ENCODE measurements at regions not wholly inside any gene's neighbourhood (a gene's known extent, or its start where the extent isn't known, plus 50 kb on each side); places are given as distances from the start of the nearest gene placed in this dataset.

DNA sequence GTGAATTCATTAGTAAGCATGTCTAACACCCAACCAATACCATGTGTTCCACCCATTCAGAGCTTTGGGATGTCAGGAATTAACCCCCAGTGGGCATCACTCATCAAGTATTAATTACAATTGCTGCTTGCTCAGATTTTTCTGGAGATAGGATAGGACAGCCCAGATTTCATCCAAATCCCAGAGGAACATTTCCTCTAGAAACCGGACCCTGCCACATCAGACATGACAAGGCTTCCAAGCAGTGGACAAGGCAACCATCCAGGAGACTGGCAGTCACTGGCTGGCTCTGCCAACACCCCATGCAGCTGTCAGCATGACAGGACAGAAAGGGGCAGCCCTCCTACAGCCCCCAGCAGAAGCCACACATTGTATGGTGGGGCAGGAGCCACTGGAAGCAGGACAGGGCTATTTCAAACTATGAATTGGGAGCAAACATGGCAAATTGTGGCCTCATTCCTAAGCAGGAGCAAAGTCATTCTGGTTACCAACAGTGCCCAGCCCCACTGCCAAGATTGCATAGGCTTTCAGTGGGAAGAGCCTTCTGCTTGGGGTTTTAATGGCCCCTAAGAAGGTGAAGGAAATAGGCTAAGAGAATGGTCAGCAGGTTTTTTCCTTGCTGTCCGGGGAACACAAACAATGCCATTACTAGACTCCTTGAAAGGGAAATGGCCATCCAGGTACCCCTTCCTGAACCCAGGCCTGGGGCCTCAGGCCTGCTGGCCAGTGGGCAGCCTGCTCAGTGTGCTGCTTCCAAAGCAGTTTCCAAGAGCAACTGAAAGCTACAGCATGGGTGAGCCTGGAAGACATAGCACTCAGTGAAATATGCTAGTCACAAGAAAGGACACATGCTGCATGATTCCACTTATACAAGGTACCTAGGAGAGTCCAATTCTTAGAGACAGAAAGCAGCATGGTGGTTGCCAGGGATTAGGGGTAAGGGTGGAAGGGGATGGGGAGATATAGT is 294.7 kb upstream of the SLC30A5 start:
- Histone ChIP-seq H3K9ac (ENCODE audit: low read length) (no peak overlapping the region), H3K4me3 (ENCODE audit: low read depth, low read length, poor library complexity, severe bottlenecking) (no peak overlapping the region), H3K9me2 (ENCODE audit: low read depth, low read length) (no peaks in the 10 kb centered on the region), H3K4me1 (ENCODE audit: insufficient read depth, low read length, severe bottlenecking) (no peaks in the 10 kb centered on the region), H3K36me3 (ENCODE audit: insufficient read depth, low read length) (no peaks in the 10 kb centered on the region), H3K27me3 (ENCODE audit: insufficient read depth, low read length) (no peaks in the 10 kb centered on the region), H3K4me2 (ENCODE audit: low read length) (no peak overlapping the region), H2AFZ (ENCODE audit: low read length) (no peak overlapping the region), H3K9me3 (ENCODE audit: low read length) (no peaks in the 10 kb centered on the region), H3K27ac (ENCODE audit: low read depth, low read length, poor library complexity, severe bottlenecking) (no peak overlapping the region), H4K20me1 (ENCODE audit: insufficient read depth, low read length) (no peaks in the 10 kb centered on the region), H3F3A (ENCODE audit: insufficient read depth, low read length) (no peaks in the 10 kb centered on the region), H3K79me2 (ENCODE audit: insufficient read depth, low read length) (no peaks in the 10 kb centered on the region)
- no peak for TF ChIP-seq EZH2 (IDR thresholded peaks at IDR 0.05; ENCODE audit: borderline replicate concordance, low read length)
- TF ChIP-seq CTCF (IDR thresholded peaks at IDR 0.05; ENCODE audit: low read length) = no peak

DNA sequence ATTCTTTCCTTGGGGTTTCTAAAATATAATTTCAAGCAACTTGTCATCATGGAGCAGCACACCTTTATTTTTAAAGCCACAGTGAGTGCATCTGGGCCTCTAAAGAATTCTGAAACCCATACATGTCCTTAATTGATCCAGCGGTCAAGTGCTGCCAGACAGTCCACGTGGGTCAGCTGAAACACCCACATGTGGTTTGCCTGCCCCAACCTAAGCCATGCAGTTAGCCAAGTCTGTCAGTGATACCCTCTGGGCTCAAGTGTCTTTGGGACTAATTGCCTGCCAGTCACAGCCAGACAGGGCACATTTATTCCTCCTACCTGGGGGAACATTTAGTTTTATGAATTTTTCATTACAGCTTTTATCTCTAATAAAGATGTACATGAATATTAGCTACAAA is 291.4 kb upstream of the SLC30A5 start:
- no peak for TF ChIP-seq CTCF (IDR thresholded peaks at IDR 0.05; ENCODE audit: low read length)

GRCh38 chr5:68803881-68804319 is 289.9 kb upstream of the SLC30A5 start:
- no peaks in the 10 kb centered on the region for H3F3A ChIP-seq (ENCODE audit: insufficient read depth, low read length)
- no peaks in the 10 kb centered on the region for H4K20me1 ChIP-seq (ENCODE audit: insufficient read depth, low read length)
- no peak overlapping the region for H3K27ac ChIP-seq (ENCODE audit: low read depth, low read length, poor library complexity, severe bottlenecking)
- H3K4me2 ChIP-seq (ENCODE audit: low read length) = no peak overlapping the region
- no peak for TF ChIP-seq CTCF (IDR thresholded peaks at IDR 0.05; ENCODE audit: low read length)
- TF ChIP-seq EZH2 (IDR thresholded peaks at IDR 0.05; ENCODE audit: borderline replicate concordance, low read length) = no peak
- H3K9ac ChIP-seq (ENCODE audit: low read length) = no peak overlapping the region
- no peaks in the 10 kb centered on the region for H3K9me3 ChIP-seq (ENCODE audit: low read length)
- no peaks in the 10 kb centered on the region for H3K36me3 ChIP-seq (ENCODE audit: insufficient read depth, low read length)
- no peaks in the 10 kb centered on the region for H3K27me3 ChIP-seq (ENCODE audit: insufficient read depth, low read length)
- H3K79me2 ChIP-seq (ENCODE audit: insufficient read depth, low read length) = no peaks in the 10 kb centered on the region
- no peaks in the 10 kb centered on the region for H3K4me1 ChIP-seq (ENCODE audit: insufficient read depth, low read length, severe bottlenecking)
- no peak overlapping the region for H2AFZ ChIP-seq (ENCODE audit: low read length)
- no peaks in the 10 kb centered on the region for H3K9me2 ChIP-seq (ENCODE audit: low read depth, low read length)
- no peak overlapping the region for H3K4me3 ChIP-seq (ENCODE audit: low read depth, low read length, poor library complexity, severe bottlenecking)

More for the DNA sequence above, 291.4 kb upstream of the SLC30A5 start:
- Histone ChIP-seq H3K9me2 (ENCODE audit: low read depth, low read length) (no peaks in the 10 kb centered on the region), H3K9me3 (ENCODE audit: low read length) (no peaks in the 10 kb centered on the region), H4K20me1 (ENCODE audit: insufficient read depth, low read length) (no peaks in the 10 kb centered on the region), H3K79me2 (ENCODE audit: insufficient read depth, low read length) (no peaks in the 10 kb centered on the region), H2AFZ (ENCODE audit: low read length) (no peak overlapping the region), H3F3A (ENCODE audit: insufficient read depth, low read length) (no peaks in the 10 kb centered on the region), H3K9ac (ENCODE audit: low read length) (no peak overlapping the region), H3K27ac (ENCODE audit: low read depth, low read length, poor library complexity, severe bottlenecking) (no peak overlapping the region), H3K4me3 (ENCODE audit: low read depth, low read length, poor library complexity, severe bottlenecking) (no peak overlapping the region), H3K4me2 (ENCODE audit: low read length) (no peak overlapping the region), H3K27me3 (ENCODE audit: insufficient read depth, low read length) (no peaks in the 10 kb centered on the region), H3K4me1 (ENCODE audit: insufficient read depth, low read length, severe bottlenecking) (no peaks in the 10 kb centered on the region), H3K36me3 (ENCODE audit: insufficient read depth, low read length) (no peaks in the 10 kb centered on the region)
